Heart left ventricle (tissue), 13 donors: ENCODE measurements at regions not wholly inside any gene's neighbourhood (a gene's known extent, or its start where the extent isn't known, plus 50 kb on each side); places are given as distances from the start of the nearest gene placed in this dataset.

Source experiments
- CTCF ChIP-seq, 12 donors: fragments of 200-600 bp; sonication (generic) in 4 of 12; IDR thresholded peaks; one replicate each; pipeline versions ENCODE4 v1.5.0 to v1.8.0; 2018 to 2022; ENCODE audit warnings: antibody characterized with exemption in 12 of 12, mild to moderate bottlenecking in 5 of 12
- POLR2A ChIP-seq, 2 donors: fragments of 450-650 bp; IDR thresholded peaks; one replicate each; pipeline ENCODE4 v1.6.1; 2017; ENCODE audit warnings: antibody characterized with exemption in 2 of 2, mild to moderate bottlenecking in 2 of 2, moderate library complexity in 2 of 2
- donor health status: ischemic (EF 13 %, LVEDD 7.1; RV severe dilation, severe dysfunction).
- donor health status: DM: no; HTN: yes; CAD: no.
- donor health status: DM: no; HTN: no; CAD: no.
- donor health status: ischemic (EF 25% LVEDD 6.9; RV normal size, moderate dysfunction).
- donor health status: ischemic (EF 25% LVEDD 5.7; RV mildly dilated, moderate dysfunction).
- donor health status: ischemic (EF 35%, LVEDD 5.7; RV mildly dilated, moderate dysfunction).
- donor health status: nonischemic (EF 11% LVEDD 7.7; RV severe dilation, severe dysfunction).
- donor health status: DM: yes; HTN: yes; CAD: no.
- donor health status: PGD.
- donor health status: ischemic (EF 29% LVEDD 5.4; RV normal size, mild dysfunction).
- donor health status: nonischemic (EF 23%, LVEDD 6.1; RV moderate dilation, normal function).

DNA sequence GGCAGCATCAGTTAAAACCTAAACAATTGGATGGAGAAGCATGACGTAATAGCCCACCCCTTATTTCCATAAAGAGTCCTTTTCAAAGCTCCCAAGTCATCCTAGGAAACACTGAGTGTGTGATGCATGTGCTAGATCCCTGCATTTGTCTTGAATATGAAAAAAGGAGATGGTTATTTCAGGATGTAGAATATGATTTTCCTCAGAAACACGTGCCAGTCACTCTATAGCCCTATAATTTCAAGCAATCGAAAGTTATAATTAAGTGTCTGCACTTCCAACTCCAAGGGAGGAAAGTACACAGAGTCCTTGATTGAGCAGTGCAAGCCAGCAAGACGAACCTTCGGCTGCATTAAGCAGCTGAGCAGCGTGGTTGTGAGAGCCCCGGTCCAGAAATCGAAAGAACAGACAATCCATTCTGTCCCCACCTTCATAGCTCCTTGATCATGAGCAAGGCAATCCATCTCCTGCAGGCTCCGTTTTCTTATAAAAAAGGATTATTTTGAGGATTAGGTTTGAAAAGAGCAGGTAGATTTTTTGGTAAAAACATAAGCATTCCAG is 287.7 kb downstream of the FBXO15 start:
- no peak for TF ChIP-seq CTCF (IDR thresholded peaks at IDR 0.05)
- no peak for TF ChIP-seq POLR2A (IDR thresholded peaks at IDR 0.05)
